ENCODE measurements at regions not wholly inside any gene's neighbourhood (a gene's known extent, or its start where the extent isn't known, plus 50 kb on each side); places are given as distances from the start of the nearest gene placed in this dataset.
"Not testable (repeated sequence)": the region's sequence is repeated elsewhere in the genome, so short reads cannot be mapped to it uniquely, and the experiment has no call there.

GRCh38 chr7:159335181-159335926, 190.7 kb upstream of the VIPR2 start:
- ATAC-seq: not testable (repeated sequence)

- ATAC-seq: not testable (repeated sequence)
Observed at GRCh38 chr7:159332854-159333479, 188.3 kb upstream of the VIPR2 start.

- ATAC-seq: no peak
Observed at GRCh38 chr7:159331462-159331861, 186.8 kb upstream of the VIPR2 start.

GRCh38 chr7:159329818-159330378, 185.2 kb upstream of the VIPR2 start:
- no peak for ATAC-seq

- no peak for ATAC-seq
Observed at GRCh38 chr7:159328096-159328495, 183.4 kb upstream of the VIPR2 start.

DNA sequence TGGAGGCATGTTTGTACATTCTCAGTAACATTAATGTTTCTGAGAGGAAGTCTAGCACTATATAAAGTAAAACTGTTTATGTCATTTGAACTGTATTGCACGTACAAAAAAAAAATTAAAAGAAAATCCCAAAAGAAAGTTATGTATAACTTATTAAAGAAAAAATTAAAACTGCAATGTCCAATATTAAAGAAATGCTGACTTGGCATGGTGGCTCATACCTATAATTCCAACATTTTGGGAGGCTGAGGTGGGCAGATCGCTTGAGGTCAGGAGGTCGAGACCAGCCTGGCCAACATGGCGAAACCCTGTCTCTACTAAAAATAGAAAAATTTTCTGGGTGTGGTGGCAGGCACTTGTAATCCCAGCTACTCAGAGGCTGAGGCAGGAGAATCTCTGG, 178.7 kb upstream of the VIPR2 start:
- ATAC-seq: no peak

- ATAC-seq: no peak
Observed at GRCh38 chr7:159321278-159321677, 176.6 kb upstream of the VIPR2 start.

DNA sequence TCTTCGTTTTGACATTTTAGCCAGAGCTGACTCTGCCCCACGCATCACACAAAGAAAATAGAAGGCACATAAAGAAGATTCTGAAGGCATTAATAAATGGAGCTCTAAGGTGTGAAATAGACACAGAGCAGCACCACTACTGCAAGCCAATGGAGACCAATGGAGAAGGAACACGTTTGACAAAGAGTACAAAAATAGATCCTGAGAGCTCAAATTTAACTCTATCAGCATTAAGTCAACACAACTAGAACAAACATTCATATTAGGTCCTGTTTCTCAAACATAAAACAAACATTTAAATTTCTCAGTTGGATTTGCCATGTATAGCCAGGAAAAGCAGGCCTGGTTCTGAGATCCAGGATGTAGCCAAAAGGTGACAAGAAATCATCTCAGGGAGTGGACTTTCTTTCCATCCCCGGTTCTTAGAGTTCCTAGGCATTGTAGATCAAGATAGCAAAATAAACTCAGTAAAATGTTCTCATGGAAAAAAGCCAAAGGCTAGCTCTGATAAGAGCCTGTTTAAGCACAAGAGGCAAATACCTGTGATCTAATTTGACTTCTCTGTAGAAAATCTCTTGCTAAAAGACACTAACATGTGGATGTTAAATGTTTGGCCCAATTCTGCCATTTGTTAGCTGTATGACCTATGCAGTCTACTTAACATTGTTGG, 174.2 kb upstream of the VIPR2 start:
- ATAC-seq: no peak

DNA sequence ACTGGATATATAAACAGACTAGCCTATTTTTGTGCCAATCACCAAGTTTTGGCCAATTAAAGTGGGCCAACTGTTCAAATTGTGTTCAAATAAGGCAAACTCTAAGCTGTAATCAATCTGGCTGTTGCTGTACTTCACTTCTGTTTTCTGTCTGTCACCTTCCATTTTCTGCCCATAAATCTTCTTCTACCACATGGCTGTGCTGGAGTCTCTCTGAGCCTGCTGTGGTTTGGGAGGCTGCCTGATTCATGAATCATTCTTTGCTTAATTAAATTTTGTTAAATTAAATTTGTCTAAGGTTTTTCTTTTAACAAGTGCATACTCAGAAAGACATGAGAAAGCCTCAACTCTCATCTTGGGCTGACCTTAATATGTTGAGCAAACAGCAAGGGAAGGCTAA, 172.6 kb upstream of the VIPR2 start:
- ATAC-seq: no peak

DNA sequence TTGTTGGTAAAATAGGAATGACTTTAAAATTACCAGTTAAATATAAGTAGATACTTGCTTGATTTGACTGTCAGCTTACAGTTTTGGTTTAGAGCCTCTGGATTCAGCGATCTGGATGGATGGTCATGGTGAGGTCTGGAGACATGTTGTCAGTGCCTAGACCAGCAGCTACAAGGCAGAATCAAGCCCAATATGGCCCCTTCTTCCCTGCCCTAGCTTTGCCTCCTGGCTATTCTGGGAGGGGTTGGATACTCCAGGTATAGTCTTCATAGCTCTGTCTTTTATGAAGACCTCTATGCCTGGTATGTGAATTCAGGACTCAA, 166.5 kb upstream of the VIPR2 start:
- no peak for ATAC-seq

DNA sequence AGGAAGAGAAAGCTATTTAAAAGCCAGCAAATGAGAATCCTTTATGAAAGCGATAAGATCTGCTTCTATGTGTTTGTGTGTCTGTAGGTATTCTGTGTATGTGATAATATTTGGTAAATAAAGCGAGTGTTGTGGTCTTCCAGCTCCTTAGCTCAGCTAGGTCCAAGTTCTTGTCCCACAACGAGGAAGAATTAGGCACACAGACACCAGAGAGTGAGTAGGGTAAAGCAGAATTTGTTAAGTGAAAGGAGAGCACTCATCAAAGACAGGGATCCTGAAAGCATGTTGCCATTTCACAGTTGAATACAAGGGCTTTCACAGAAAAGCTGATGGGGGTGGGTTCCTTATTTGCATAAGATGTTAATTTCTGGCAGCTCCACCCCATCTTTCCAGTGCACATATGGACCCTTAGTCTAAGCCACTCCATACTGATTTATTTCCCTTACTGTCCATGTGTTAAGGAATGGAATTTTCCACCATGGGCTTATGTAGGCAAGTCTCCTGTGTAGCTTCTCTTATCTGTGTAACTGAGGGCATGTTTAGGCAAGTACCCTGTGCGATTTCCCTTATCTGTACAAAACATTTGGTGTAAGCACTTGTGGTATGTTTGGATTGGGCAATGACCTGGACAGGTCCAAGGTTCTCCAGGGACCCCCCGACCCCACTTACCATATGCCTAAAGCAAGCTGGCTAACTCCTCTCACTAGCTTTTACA, 165.9 kb upstream of the VIPR2 start:
- no peak for ATAC-seq

DNA sequence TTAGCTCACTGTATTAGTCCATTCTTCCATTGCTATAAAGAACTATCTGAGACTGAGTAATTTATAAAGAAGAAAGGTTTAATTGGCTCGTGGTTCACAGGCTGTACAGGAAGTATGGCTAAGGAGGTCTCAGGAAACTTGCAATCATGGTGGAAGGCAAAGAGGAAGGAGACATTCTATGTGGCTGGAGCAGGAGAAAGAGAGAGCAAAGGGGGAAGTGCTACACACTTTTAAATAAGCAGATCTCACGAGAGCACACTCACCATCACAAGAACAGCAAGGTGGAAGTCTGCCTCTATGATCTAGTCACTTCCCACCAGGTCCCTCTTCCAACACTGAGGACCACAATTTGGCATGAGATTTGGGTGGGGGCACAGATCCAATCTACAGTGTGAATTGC, 164.5 kb upstream of the VIPR2 start:
- not testable (repeated sequence) for ATAC-seq

GRCh38 chr7:159306012-159306411, 161.3 kb upstream of the VIPR2 start:
- ATAC-seq: no peak

GRCh38 chr7:159305185-159305584, 160.5 kb upstream of the VIPR2 start:
- not testable (repeated sequence) for ATAC-seq

GRCh38 chr7:159303510-159303909, 158.8 kb upstream of the VIPR2 start:
- ATAC-seq: not testable (repeated sequence)

DNA sequence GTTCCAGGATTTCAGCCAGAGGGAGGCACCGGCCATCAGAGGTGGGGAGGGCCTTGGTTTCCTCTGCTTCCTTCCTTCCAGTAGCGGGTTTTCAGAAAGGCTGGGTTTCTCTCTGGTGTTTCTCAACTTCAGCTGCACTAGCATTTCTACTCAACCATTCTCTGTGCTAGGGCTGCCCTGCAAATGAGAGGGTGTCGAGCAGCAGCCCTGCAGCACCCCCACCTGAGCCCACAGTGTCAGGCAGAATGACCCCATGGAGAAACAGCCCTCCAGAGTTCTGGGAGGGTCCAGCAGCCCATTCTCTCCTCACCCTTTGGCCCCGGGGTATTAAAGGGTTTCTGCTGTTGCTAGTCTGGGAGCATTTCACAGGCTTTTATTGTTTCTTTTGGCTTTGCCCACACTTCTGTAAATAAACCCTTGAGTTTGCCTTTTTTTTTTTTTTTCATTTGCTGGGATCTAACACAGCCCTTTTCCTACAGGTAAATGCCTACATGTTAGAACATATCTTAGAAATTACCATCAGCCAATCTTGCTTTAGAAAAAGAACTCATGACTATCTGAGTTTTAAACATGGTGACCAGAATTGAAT, 151.5 kb upstream of the VIPR2 start:
- no peak for ATAC-seq

GRCh38 chr7:159286487-159286886, 141.8 kb upstream of the VIPR2 start:
- ATAC-seq: not testable (repeated sequence)

DNA sequence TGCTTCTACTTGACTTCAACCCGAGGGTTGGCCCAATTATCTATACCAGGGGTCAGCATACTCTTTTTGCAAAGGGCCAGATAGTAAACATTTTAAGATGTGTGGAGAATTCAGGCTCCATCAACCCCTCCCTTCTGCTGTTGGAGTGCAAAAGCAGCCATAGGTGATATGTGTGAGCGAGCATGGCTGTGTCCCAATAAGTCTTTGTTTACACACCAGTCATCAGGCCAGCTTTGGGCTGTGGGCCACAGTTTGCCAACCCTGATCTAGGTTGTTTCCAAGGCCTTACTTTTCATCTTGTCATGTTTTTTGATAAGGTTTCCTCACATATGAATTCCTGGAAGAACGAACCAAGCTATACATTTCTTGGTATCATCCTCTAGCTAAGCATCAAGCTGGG, 136.9 kb upstream of the VIPR2 start:
- ATAC-seq: no peak

DNA sequence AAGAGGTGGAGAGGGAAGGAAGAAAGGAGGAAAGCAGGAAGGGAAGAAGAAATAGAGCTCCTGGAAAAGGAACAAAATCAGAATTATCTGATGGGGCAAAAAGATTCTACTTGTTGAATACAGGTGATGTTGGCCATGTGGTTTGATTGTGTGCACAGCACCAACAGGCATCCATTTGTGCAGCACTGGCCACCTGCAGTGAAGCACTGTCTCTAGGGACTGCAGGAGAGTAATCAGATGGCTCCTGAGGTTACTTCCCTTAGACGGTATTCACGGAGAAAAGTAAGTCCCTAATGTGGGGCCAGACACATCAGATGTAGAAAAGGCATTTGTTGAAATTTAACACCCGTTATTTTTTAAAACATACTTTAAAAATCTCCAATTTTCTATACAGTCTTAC, 135.3 kb upstream of the VIPR2 start:
- ATAC-seq: no peak

- ATAC-seq: no peak
Observed at GRCh38 chr7:159272739-159273138, 128.1 kb upstream of the VIPR2 start.

- no peak for ATAC-seq
Observed at GRCh38 chr7:159271781-159272180, 127.1 kb upstream of the VIPR2 start.

GRCh38 chr7:159269745-159270144, 125.1 kb upstream of the VIPR2 start:
- no peak for ATAC-seq

- no peak for ATAC-seq
Observed at GRCh38 chr7:159263430-159263829, 118.8 kb upstream of the VIPR2 start.
